Fibroblast of lung (primary cell): ENCODE measurements at regions not wholly inside any gene's neighbourhood (a gene's known extent, or its start where the extent isn't known, plus 50 kb on each side); places are given as distances from the start of the nearest gene placed in this dataset.
A peak's percentile ranks its signal among the peaks of the same experiment; 100 is the strongest.

Experiments used
- DNase-seq, 2 donors: peaks; one replicate each; pipeline versions ENCODE4 v3.0.0 to v3.0.0-alpha.2; 2010; ENCODE audit warnings: low read depth in 2 of 2
- H2AFZ ChIP-seq: 2 replicates; pipeline ENCODE4 v1.5.1; 2012; ENCODE audit warnings: low read length, control low read depth, inconsistent platforms
- H3K27ac ChIP-seq: 2 replicates; pipeline ENCODE4 v1.5.1; 2011; ENCODE audit warnings: low read length, control low read depth; ENCODE audit not compliant: insufficient read depth
- H3K27me3 ChIP-seq: 2 replicates; pipeline ENCODE4 v1.5.1; 2011; ENCODE audit warnings: mild to moderate bottlenecking, low read length; ENCODE audit not compliant: control insufficient read depth, insufficient read depth
- H3K36me3 ChIP-seq: 2 replicates; pipeline ENCODE4 v1.5.1; 2011; ENCODE audit warnings: low read length; ENCODE audit not compliant: control insufficient read depth, insufficient read depth
- H3K4me1 ChIP-seq: 2 replicates; pipeline ENCODE4 v1.5.1; 2011; ENCODE audit warnings: low read length; ENCODE audit not compliant: control insufficient read depth, insufficient read depth; ENCODE audit errors: extremely low read depth
- H3K4me2 ChIP-seq: 2 replicates; pipeline ENCODE4 v1.5.1; 2011; ENCODE audit warnings: low read length, control low read depth; ENCODE audit not compliant: insufficient read depth; ENCODE audit errors: extremely low read depth
- H3K4me3 ChIP-seq, 4 experiments: fragments of 200-600 bp in 1 of 4; sonication (generic) in 1 of 4; replicated peaks in 1 of 4; 2 replicates each; pipeline ENCODE4 v1.5.1; 2011 to 2016; ENCODE audit warnings: low read length in 4 of 4, low read depth in 3 of 4, mild to moderate bottlenecking in 3 of 4, control low read depth in 2 of 4, inconsistent platforms in 1 of 4, mixed read lengths in 1 of 4; ENCODE audit not compliant: insufficient read depth in 1 of 4; ENCODE audit errors: control extremely low read depth in 1 of 4
- H3K79me2 ChIP-seq: 2 replicates; pipeline ENCODE4 v1.5.1; 2012; ENCODE audit warnings: mild to moderate bottlenecking, low read length, inconsistent platforms; ENCODE audit not compliant: control insufficient read depth, insufficient read depth
- H3K9ac ChIP-seq: 2 replicates; pipeline ENCODE4 v1.5.1; 2011; ENCODE audit warnings: mild to moderate bottlenecking, low read length, control low read depth; ENCODE audit not compliant: insufficient read depth
- H3K9me3 ChIP-seq: 2 replicates; pipeline ENCODE4 v1.5.1; 2012; ENCODE audit warnings: low read depth, low read length; ENCODE audit not compliant: control insufficient read depth, insufficient read depth
- H4K20me1 ChIP-seq: 2 replicates; pipeline ENCODE4 v1.5.1; 2011; ENCODE audit warnings: low read length; ENCODE audit not compliant: control insufficient read depth, insufficient read depth; ENCODE audit errors: extremely low read depth
- EZH2 ChIP-seq: IDR thresholded peaks from 2 replicates; pipeline ENCODE4 v1.5.1; 2012; ENCODE audit warnings: low read length, control low read depth, mild to moderate bottlenecking; ENCODE audit errors: missing control alignments
- TF ChIP-seq, protein P1 (sequence below), 2 donors: IDR thresholded peaks in 1 of 2; conservative IDR thresholded peaks in 1 of 2; 1 replicate in 1 of 2; 2 replicates in 1 of 2; pipeline ENCODE4 v1.5.1; 2011 to 2012; ENCODE audit warnings: low read length in 2 of 2, control low read depth in 1 of 2, inconsistent platforms in 1 of 2, low read depth in 1 of 2, mild to moderate bottlenecking in 1 of 2

DNA sequence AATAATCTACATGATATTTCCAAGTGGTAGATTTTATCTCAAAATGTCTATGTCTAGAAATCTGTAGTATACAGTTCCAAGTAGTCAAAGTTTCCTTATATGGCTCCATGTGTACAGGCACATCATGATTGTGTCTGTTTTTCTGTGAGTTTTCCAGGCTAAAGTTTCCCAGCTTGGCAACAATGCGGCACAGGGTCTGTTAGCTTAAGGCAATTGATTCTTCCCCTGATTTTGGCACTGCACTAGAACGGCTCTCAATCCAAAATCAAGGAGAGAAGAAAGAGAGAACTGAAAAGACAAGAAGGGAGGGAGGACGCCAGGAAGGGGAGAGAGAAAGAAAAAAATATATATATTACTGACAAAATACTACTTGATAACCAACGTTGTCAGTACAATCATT, 193.9 kb upstream of the SNX7 start:
- peak overlapping the region in 1 of 4 experiments; percentile 24 for H3K4me3 ChIP-seq
- H3K79me2 ChIP-seq, result no peaks in the 10 kb centered on the region
- peak; percentile 3 to 28 for DNase-seq

DNA sequence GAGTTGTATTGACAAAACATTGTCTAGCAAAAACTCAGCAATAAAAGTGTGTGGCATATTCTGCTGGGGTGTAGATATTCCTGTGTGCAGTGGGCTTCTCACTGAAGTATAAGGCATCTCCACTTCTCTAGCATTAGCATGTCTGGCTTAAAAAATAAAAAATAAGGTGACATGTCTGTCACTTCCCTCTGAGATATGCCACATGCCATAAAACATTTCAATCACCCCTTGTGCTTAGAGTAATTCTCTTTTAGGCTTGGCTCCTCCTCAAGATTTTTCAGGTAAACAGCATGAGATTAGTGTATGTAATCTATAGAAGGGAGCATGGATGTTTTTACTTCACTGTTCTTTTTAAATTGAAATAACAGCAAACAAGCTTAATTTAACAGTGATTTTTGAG, 194.4 kb upstream of the SNX7 start:
- Histone ChIP-seq H3K4me2 (no peak overlapping the region), H3K4me3 (no peak overlapping the region), H4K20me1 (no peaks in the 10 kb centered on the region), H3K79me2 (no peaks in the 10 kb centered on the region), H3K9ac (no peak overlapping the region), H3K27ac (no peak overlapping the region), H3K4me1 (no peaks in the 10 kb centered on the region), H3K36me3 (no peaks in the 10 kb centered on the region), H2AFZ (no peak overlapping the region), H3K9me3 (no peaks in the 10 kb centered on the region), H3K27me3 (no peaks in the 10 kb centered on the region)
- TF ChIP-seq, protein P1, sequence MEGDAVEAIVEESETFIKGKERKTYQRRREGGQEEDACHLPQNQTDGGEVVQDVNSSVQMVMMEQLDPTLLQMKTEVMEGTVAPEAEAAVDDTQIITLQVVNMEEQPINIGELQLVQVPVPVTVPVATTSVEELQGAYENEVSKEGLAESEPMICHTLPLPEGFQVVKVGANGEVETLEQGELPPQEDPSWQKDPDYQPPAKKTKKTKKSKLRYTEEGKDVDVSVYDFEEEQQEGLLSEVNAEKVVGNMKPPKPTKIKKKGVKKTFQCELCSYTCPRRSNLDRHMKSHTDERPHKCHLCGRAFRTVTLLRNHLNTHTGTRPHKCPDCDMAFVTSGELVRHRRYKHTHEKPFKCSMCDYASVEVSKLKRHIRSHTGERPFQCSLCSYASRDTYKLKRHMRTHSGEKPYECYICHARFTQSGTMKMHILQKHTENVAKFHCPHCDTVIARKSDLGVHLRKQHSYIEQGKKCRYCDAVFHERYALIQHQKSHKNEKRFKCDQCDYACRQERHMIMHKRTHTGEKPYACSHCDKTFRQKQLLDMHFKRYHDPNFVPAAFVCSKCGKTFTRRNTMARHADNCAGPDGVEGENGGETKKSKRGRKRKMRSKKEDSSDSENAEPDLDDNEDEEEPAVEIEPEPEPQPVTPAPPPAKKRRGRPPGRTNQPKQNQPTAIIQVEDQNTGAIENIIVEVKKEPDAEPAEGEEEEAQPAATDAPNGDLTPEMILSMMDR (conservative IDR thresholded peaks at IDR 0.05 in 1 of 2, IDR thresholded peaks at IDR 0.05 in 1 of 2; ENCODE audit: low read depth in 1 of 2, low read length in 2 of 2), result no peak
- TF ChIP-seq EZH2, result no peak
- no peak for DNase-seq

More for the DNA sequence above, 193.9 kb upstream of the SNX7 start:
- peak overlapping the region; percentile 1 for H3K4me2 ChIP-seq
- no peaks in the 10 kb centered on the region for H3K27me3 ChIP-seq
- no peaks in the 10 kb centered on the region for H3K36me3 ChIP-seq
- no peak overlapping the region for H3K27ac ChIP-seq
- no peaks in the 10 kb centered on the region for H4K20me1 ChIP-seq
- H3K4me1 ChIP-seq, result no peaks in the 10 kb centered on the region
- no peaks in the 10 kb centered on the region for H3K9me3 ChIP-seq
- no peak overlapping the region for H2AFZ ChIP-seq
- TF ChIP-seq EZH2, result no peak
- TF ChIP-seq, protein P1 (conservative IDR thresholded peaks at IDR 0.05 in 1 of 2, IDR thresholded peaks at IDR 0.05 in 1 of 2; ENCODE audit: low read depth in 1 of 2, low read length in 2 of 2), result no peak
- no peak overlapping the region for H3K9ac ChIP-seq

DNA sequence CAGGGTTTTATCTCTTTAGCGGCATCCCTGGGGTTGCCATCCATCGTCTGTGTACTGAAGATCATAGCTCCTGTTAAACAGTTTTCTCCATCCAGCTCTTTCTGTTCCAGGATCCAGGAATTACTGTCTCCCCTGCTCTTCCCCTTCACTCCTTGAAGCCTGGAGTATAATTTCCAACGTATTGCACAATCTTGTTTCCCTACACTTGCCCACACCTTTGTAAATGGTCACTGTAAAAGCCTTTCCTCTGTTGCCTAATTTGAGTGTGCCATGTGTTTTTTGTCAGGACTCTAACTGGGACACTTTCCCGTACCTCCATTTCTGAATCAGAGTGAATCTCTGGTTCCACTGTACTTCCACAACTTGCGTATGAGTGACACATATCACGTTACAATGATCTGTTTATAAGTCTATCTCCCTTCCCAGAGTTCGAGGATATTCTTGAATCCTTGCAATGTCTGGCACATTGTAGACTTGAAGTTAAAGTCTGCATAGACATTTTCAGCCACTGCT, 199.6 kb upstream of the SNX7 start:
- Histone ChIP-seq H4K20me1 (no peaks in the 10 kb centered on the region), H3K9ac (no peak overlapping the region), H3K4me2 (no peak overlapping the region), H3K79me2 (no peaks in the 10 kb centered on the region), H3K4me3 (no peak overlapping the region), H3K36me3 (no peaks in the 10 kb centered on the region), H3K27me3 (no peaks in the 10 kb centered on the region), H2AFZ (no peak overlapping the region), H3K9me3 (no peaks in the 10 kb centered on the region), H3K27ac (no peak overlapping the region), H3K4me1 (no peaks in the 10 kb centered on the region)
- TF ChIP-seq EZH2, result no peak
- TF ChIP-seq, protein P1 (conservative IDR thresholded peaks at IDR 0.05 in 1 of 2, IDR thresholded peaks at IDR 0.05 in 1 of 2; ENCODE audit: low read depth in 1 of 2, low read length in 2 of 2), result no peak
- DNase-seq, result no peak
